ENCODE measurements at regions not wholly inside any gene's neighbourhood (a gene's known extent, or its start where the extent isn't known, plus 50 kb on each side); places are given as distances from the start of the nearest gene placed in this dataset.

- TF ChIP-seq CTCF (IDR thresholded peaks at IDR 0.05) = no peak
- no peak for DNase-seq
- H3K9me3 Mint-ChIP-seq = peaks cover 4% of the 10 kb centered on the region
- no peaks in the 10 kb centered on the region for H3K36me3 Mint-ChIP-seq (ENCODE audit: low read depth)
- no peaks in the 10 kb centered on the region for H3K27me3 Mint-ChIP-seq (ENCODE audit: insufficient read depth)
- H3K27ac Mint-ChIP-seq = no peak overlapping the region
- H3K4me3 Mint-ChIP-seq = no peak overlapping the region
- H3K4me1 Mint-ChIP-seq (ENCODE audit: low read depth) = no peaks in the 10 kb centered on the region
Measured at GRCh38 chr5:152634586-152634985, 229.5 kb upstream of the NMUR2 start.

GRCh38 chr5:152638996-152639552 lies 234.0 kb upstream of the NMUR2 start:
- Mint-ChIP-seq H3K36me3 (ENCODE audit: low read depth) (no peaks in the 10 kb centered on the region; the same call in 1 of the 2 replicates), H3K4me1 (ENCODE audit: low read depth) (no peaks in the 10 kb centered on the region), H3K27ac (no peak overlapping the region), H3K9me3 (peaks cover 21% of the 10 kb centered on the region), H3K4me3 (no peak overlapping the region), H3K27me3 (ENCODE audit: insufficient read depth) (no peaks in the 10 kb centered on the region)
- no peak for TF ChIP-seq CTCF (IDR thresholded peaks at IDR 0.05)
- no peak for DNase-seq

DNA sequence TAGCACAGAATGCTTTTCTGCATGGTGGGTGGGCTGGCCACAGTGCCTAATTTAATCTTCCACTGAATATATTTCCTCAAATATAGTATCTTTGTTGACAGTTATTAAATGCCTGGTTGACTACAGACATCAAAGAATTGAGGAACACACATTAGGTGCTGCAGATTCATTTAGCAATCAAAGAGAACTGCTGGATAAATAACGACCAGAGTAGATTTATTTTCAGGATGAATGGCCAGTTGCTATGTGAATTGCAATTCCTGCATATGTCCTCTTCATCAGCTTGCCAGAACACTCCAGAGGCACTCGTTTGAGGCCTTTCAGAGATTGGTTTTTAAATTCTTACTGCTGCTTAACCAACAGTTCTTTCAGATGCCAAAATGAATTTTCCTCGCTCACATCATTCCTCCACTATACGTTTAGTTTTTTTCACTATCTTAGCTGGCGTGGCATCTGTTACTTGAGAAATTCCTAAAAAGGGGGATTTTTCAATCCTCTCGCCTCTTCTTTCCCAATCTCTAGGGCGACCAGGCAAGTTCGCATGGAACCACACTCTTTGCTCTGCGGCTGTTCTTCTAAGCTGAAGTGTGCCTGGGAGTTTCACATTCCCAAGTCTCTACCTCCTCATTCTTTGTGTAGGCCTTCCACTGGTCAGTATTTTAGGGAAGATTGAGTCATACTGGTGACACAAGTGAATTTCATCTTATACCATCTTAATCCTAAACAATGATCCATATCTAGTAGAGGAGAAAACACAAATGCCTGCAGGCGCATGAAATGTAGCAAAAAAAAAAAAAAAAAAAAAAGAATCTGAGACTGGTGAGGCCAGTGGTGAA lies 237.1 kb upstream of the NMUR2 start:
- TF ChIP-seq CTCF (IDR thresholded peaks at IDR 0.05) = no peak
- Mint-ChIP-seq H3K27ac (no peak overlapping the region), H3K27me3 (ENCODE audit: insufficient read depth) (no peaks in the 10 kb centered on the region), H3K4me3 (no peak overlapping the region), H3K9me3 (peaks cover 27% of the 10 kb centered on the region), H3K36me3 (ENCODE audit: low read depth) (no peaks in the 10 kb centered on the region; the same call in 1 of the 2 replicates), H3K4me1 (ENCODE audit: low read depth) (no peaks in the 10 kb centered on the region)
- no peak for DNase-seq

- no peak overlapping the region for H3K27ac Mint-ChIP-seq
- no peaks in the 10 kb centered on the region for H3K4me1 Mint-ChIP-seq (ENCODE audit: low read depth)
- no peaks in the 10 kb centered on the region for H3K27me3 Mint-ChIP-seq (ENCODE audit: insufficient read depth)
- H3K36me3 Mint-ChIP-seq (ENCODE audit: low read depth) = no peaks in the 10 kb centered on the region; the same call in 1 of the 2 replicates
- DNase-seq = no peak
- TF ChIP-seq CTCF (IDR thresholded peaks at IDR 0.05) = no peak
- peaks cover 31% of the 10 kb centered on the region for H3K9me3 Mint-ChIP-seq
- no peak overlapping the region for H3K4me3 Mint-ChIP-seq
Measured at GRCh38 chr5:152642880-152643279, 237.8 kb upstream of the NMUR2 start.

- no peaks in the 10 kb centered on the region for H3K27me3 Mint-ChIP-seq (ENCODE audit: insufficient read depth)
- no peaks in the 10 kb centered on the region; the same call in 1 of the 2 replicates for H3K36me3 Mint-ChIP-seq (ENCODE audit: low read depth)
- no peak overlapping the region for H3K4me3 Mint-ChIP-seq
- H3K9me3 Mint-ChIP-seq = peaks cover 32% of the 10 kb centered on the region
- H3K27ac Mint-ChIP-seq = no peak overlapping the region
- H3K4me1 Mint-ChIP-seq (ENCODE audit: low read depth) = no peaks in the 10 kb centered on the region
- DNase-seq = no peak
- TF ChIP-seq CTCF (IDR thresholded peaks at IDR 0.05) = no peak
Measured at GRCh38 chr5:152644029-152644728, 239.1 kb upstream of the NMUR2 start.

Measured in HFFc6 (cell line).